ENCODE measurements at regions not wholly inside any gene's neighbourhood (a gene's known extent, or its start where the extent isn't known, plus 50 kb on each side); places are given as distances from the start of the nearest gene placed in this dataset.

DNA sequence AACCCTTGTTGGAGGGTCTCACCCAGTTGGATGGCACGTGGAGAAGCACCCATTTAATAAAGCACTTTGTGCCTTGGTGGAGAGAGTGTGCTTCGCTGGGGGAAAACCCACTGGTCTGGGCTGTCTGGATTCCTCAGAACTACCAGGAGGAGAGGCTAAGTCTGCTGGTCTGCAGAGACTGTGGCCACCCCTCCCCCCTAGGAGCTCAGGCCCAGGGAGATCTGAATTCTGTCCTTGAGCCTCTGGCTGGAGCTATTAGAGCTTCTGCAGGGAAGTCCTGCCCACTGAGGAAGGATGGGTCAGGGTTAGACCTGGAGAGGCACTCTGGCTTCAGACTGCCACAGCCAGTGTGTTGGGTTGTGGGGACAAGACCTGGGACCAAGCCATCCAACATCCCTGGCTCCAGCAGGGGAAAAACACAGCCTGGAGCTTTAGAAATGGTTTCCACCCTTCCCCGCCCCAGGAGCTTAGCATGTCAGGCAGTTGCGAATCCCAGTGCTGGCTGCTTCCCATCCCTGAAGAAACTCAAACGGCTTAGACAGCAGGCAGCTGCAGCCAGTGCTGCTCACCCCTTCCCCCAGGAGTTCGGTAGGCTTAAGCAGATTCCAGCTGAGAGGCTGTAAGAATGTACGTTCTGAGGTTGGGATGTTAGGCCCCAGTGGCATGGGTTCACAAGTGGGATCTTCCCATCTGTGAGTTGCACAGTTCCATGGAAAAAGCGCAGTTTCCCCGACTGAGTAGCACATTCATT lies 288.3 kb downstream of the TGFB2 start:
- ATAC-seq (no peak), DNase-seq (ENCODE audit: low read depth, low spot score) (no peak)
- TF ChIP-seq EZH2 (IDR thresholded peaks at IDR 0.05): no peak
- TF ChIP-seq RAD21 (IDR thresholded peaks at IDR 0.05; ENCODE audit: low read depth): no peak
- no peak for TF ChIP-seq SIN3A (IDR thresholded peaks at IDR 0.05; ENCODE audit: low read depth)
- TF ChIP-seq FOSL1 (IDR thresholded peaks at IDR 0.05; ENCODE audit: low read depth): no peak
- TF ChIP-seq JUND (IDR thresholded peaks at IDR 0.05): no peak
- TF ChIP-seq, protein P1, sequence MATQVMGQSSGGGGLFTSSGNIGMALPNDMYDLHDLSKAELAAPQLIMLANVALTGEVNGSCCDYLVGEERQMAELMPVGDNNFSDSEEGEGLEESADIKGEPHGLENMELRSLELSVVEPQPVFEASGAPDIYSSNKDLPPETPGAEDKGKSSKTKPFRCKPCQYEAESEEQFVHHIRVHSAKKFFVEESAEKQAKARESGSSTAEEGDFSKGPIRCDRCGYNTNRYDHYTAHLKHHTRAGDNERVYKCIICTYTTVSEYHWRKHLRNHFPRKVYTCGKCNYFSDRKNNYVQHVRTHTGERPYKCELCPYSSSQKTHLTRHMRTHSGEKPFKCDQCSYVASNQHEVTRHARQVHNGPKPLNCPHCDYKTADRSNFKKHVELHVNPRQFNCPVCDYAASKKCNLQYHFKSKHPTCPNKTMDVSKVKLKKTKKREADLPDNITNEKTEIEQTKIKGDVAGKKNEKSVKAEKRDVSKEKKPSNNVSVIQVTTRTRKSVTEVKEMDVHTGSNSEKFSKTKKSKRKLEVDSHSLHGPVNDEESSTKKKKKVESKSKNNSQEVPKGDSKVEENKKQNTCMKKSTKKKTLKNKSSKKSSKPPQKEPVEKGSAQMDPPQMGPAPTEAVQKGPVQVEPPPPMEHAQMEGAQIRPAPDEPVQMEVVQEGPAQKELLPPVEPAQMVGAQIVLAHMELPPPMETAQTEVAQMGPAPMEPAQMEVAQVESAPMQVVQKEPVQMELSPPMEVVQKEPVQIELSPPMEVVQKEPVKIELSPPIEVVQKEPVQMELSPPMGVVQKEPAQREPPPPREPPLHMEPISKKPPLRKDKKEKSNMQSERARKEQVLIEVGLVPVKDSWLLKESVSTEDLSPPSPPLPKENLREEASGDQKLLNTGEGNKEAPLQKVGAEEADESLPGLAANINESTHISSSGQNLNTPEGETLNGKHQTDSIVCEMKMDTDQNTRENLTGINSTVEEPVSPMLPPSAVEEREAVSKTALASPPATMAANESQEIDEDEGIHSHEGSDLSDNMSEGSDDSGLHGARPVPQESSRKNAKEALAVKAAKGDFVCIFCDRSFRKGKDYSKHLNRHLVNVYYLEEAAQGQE (IDR thresholded peaks at IDR 0.05; ENCODE audit: low read depth): no peak
- TF ChIP-seq POLR2AphosphoS5 (IDR thresholded peaks at IDR 0.05; ENCODE audit: low read depth, low read length): no peak
- no peak for TF ChIP-seq ZFX (IDR thresholded peaks at IDR 0.05)
- no peak for TF ChIP-seq EZH2phosphoT487 (IDR thresholded peaks at IDR 0.05; ENCODE audit: borderline replicate concordance)
- TF ChIP-seq, protein P2, sequence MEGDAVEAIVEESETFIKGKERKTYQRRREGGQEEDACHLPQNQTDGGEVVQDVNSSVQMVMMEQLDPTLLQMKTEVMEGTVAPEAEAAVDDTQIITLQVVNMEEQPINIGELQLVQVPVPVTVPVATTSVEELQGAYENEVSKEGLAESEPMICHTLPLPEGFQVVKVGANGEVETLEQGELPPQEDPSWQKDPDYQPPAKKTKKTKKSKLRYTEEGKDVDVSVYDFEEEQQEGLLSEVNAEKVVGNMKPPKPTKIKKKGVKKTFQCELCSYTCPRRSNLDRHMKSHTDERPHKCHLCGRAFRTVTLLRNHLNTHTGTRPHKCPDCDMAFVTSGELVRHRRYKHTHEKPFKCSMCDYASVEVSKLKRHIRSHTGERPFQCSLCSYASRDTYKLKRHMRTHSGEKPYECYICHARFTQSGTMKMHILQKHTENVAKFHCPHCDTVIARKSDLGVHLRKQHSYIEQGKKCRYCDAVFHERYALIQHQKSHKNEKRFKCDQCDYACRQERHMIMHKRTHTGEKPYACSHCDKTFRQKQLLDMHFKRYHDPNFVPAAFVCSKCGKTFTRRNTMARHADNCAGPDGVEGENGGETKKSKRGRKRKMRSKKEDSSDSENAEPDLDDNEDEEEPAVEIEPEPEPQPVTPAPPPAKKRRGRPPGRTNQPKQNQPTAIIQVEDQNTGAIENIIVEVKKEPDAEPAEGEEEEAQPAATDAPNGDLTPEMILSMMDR (IDR thresholded peaks at IDR 0.05 in 2 of 3, conservative IDR thresholded peaks at IDR 0.05 in 1 of 3; ENCODE audit: borderline replicate concordance in 1 of 3, insufficient read depth in 1 of 3, low read depth in 2 of 3, low read length in 2 of 3): no peak
- TF ChIP-seq, protein P3, sequence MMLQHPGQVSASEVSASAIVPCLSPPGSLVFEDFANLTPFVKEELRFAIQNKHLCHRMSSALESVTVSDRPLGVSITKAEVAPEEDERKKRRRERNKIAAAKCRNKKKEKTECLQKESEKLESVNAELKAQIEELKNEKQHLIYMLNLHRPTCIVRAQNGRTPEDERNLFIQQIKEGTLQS (IDR thresholded peaks at IDR 0.05): no peak
- TF ChIP-seq YY1 (IDR thresholded peaks at IDR 0.05; ENCODE audit: extremely low read depth, insufficient replicate concordance, low read depth, low read length): no peak
- no peak for TF ChIP-seq CEBPB (IDR thresholded peaks at IDR 0.05; ENCODE audit: low read depth)
- TF ChIP-seq CBX3 (IDR thresholded peaks at IDR 0.05; ENCODE audit: low read depth): no peak
- no peak for TF ChIP-seq POLR2A (IDR thresholded peaks at IDR 0.05; ENCODE audit: borderline replicate concordance, extremely low read depth, insufficient read depth, insufficient read length)
- TF ChIP-seq, protein P4, sequence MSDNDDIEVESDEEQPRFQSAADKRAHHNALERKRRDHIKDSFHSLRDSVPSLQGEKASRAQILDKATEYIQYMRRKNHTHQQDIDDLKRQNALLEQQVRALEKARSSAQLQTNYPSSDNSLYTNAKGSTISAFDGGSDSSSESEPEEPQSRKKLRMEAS (IDR thresholded peaks at IDR 0.05): no peak
- no peak for TF ChIP-seq ZNF274 (IDR thresholded peaks at IDR 0.05; ENCODE audit: low read depth, low read length)
- TF ChIP-seq, protein P5, sequence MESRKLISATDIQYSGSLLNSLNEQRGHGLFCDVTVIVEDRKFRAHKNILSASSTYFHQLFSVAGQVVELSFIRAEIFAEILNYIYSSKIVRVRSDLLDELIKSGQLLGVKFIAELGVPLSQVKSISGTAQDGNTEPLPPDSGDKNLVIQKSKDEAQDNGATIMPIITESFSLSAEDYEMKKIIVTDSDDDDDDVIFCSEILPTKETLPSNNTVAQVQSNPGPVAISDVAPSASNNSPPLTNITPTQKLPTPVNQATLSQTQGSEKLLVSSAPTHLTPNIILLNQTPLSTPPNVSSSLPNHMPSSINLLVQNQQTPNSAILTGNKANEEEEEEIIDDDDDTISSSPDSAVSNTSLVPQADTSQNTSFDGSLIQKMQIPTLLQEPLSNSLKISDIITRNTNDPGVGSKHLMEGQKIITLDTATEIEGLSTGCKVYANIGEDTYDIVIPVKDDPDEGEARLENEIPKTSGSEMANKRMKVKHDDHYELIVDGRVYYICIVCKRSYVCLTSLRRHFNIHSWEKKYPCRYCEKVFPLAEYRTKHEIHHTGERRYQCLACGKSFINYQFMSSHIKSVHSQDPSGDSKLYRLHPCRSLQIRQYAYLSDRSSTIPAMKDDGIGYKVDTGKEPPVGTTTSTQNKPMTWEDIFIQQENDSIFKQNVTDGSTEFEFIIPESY (IDR thresholded peaks at IDR 0.05; ENCODE audit: extremely low read depth, insufficient replicate concordance, low read length): no peak
- no peak for TF ChIP-seq SRF (IDR thresholded peaks at IDR 0.05; ENCODE audit: low read depth)
- TF ChIP-seq EGR1 (IDR thresholded peaks at IDR 0.05; ENCODE audit: low read depth): no peak
- no peak overlapping the region for H2AFZ ChIP-seq (ENCODE audit: low read depth, low read length, poor library complexity, severe bottlenecking)
- ChIA-PET RAD21 (ENCODE audit: low non-redundant PET in 1 of 2, low total read pairs in 2 of 2, uncharacterized antibody in 2 of 2, unreplicated experiment in 2 of 2) (no interaction called here), CTCF (no interaction called here), POLR2A (no interaction called here)
- no peak overlapping the region for H3K9ac ChIP-seq (ENCODE audit: low read length)
- H3K9me3 ChIP-seq (ENCODE audit: control insufficient read depth in 1 of 2, insufficient read depth in 1 of 2, low read depth in 1 of 2, low read length in 2 of 2): no peaks in the 10 kb centered on the region
- H3K27me3 ChIP-seq (ENCODE audit: insufficient read depth, low read length): no peaks in the 10 kb centered on the region
- H3K27ac ChIP-seq (ENCODE audit: low read depth, low read length): no peak overlapping the region
- no peaks in the 10 kb centered on the region for H3K79me2 ChIP-seq (ENCODE audit: insufficient read depth, low read length)
- intact Hi-C loops (cut with micrococcal nuclease): no loop called here
- H4K20me1 ChIP-seq (ENCODE audit: insufficient read depth): no peaks in the 10 kb centered on the region
- BruUV-seq (replicated peaks): no TSS peak
- H3K9me2 ChIP-seq (ENCODE audit: insufficient read depth): no peaks in the 10 kb centered on the region
- no peaks in the 10 kb centered on the region for H3K4me1 ChIP-seq (ENCODE audit: control insufficient read depth in 1 of 2, insufficient read depth in 2 of 2, low read length in 2 of 2)
- no peaks in the 10 kb centered on the region for H3K36me3 ChIP-seq (ENCODE audit: control insufficient read depth in 1 of 2, insufficient read depth in 2 of 2, low read length in 2 of 2)
- no peak overlapping the region for H3K4me2 ChIP-seq (ENCODE audit: low read length)
- H3K4me3 ChIP-seq (replicated peaks in 1 of 2; ENCODE audit: low read depth in 1 of 2, low read length in 2 of 2): no peak overlapping the region
